HG03342 (cell line): ENCODE measurements at regions not wholly inside any gene's neighbourhood (a gene's known extent, or its start where the extent isn't known, plus 50 kb on each side); places are given as distances from the start of the nearest gene placed in this dataset.
"Not testable (repeated sequence)": the region's sequence is repeated elsewhere in the genome, so short reads cannot be mapped to it uniquely, and the experiment has no call there.

Experiments
- ATAC-seq: cut with Tn5 transposase; IDR thresholded peaks from one replicate; pipeline ENCODE4 v1.9.1; 2021; ENCODE audit warnings: mild to moderate bottlenecking, moderate library complexity; ENCODE audit not compliant: unreplicated experiment

DNA sequence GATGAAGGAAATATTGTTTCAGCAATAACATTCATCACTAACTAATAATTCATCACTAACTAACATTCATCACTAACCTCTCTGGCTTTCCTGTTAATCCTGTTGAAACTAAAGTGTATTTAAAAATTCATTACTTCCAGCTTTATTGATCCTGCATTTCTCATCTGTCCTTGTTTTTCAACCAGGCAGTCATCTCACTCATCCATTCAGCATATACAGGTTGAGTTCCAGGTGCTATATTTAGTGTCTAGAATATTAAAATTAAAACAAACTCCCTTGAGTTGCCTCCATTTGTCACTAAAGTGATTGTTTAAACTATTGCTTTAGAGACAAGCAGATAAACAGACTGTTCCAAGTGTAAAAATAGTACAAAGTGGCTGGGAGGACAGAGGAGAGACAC lies 58.1 kb downstream of the ATXN7L3B start:
- no peak for ATAC-seq

DNA sequence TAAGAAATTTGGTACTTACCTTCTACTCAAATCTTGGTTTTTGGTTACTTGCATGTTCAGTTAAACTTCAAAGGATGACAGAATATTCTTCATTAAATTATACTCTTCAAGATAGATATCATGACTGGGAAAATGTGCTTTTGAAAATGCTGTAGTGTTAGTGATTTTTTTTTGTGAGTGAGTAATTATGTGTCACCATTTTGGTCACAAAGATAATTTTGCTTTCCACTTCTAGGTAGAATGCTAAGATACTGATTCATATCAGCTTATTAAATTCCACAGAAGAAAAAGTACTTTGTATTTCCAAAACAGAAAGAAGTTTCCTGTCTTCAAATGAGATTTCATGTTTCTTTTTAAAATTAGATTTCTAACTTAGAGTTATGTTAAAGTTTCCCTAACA lies 61.2 kb downstream of the ATXN7L3B start:
- no peak for ATAC-seq

DNA sequence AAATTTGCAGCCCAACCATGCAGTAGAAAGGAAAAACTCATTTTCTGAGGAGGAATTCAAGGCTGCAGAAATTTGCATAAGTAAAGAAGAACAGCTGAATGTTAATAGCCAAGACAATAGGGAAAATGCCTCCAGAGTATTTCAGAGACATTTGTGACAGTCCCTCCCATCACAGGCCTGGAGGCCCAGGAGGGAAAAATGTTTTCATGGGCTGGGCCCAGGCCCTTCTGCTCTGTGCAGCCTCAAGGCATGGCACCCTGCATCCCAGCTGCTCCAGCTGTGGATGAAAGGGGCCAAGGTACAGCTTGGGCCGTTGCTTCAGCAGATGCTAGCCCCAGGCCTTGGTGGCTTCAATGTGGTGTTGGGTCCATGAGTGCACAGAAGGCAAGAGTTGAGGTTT lies 62.3 kb downstream of the ATXN7L3B start:
- ATAC-seq, result no peak

DNA sequence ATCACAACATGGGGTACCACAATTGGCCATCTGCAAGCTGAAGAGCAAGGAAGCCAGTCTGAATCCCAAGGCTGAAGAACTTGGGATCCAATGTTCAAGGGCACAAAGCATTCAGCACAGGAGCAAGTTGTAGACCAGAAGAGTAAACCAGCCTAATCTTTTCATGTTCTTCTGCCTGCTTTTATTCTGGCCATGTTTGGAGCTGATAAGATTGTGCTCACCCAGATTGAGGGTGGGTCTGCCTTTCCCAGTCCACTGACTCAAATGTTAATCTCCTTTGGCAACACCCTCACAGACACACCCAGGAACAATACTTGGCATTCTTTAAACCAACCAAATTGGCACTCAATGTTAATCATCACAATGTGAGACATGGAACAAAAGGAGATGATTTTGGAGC lies 63.2 kb downstream of the ATXN7L3B start:
- ATAC-seq, result not testable (repeated sequence)

DNA sequence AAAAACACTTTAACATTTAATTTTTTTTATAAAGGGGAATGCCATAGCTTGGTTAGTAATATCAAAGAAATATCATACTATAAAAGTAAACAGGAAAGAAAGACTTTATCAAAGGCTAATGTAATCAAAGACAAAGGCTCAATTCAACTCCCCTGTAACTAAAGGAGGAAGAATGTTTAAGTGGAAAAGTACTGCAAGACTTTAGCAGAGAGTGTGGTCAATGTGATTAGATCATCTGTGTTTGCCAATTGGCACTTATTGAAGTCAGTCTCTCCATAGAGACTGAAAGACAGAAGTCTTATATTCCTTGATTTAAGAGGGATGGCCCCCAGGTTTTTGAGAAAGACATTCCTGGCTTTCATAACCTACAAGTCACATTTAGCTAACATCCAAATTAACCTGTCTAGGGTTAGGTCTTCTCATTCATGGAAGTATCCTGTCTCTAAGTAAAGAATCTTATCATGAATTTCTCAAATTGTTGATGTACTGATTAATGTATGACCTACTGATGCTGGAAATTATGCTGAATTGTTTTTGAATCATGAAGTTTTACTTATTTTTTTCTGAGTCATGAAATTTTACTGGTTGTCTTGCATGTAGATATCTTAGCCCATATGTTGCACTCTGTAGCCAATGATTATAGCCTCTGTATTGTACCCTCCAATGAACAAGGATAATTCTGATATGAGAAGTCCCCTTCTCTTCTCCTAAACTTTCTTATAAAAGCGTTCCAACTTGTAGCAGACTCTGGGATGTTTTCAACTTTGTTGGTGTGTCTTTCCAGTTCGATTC lies 65.4 kb downstream of the ATXN7L3B start:
- no peak for ATAC-seq

DNA sequence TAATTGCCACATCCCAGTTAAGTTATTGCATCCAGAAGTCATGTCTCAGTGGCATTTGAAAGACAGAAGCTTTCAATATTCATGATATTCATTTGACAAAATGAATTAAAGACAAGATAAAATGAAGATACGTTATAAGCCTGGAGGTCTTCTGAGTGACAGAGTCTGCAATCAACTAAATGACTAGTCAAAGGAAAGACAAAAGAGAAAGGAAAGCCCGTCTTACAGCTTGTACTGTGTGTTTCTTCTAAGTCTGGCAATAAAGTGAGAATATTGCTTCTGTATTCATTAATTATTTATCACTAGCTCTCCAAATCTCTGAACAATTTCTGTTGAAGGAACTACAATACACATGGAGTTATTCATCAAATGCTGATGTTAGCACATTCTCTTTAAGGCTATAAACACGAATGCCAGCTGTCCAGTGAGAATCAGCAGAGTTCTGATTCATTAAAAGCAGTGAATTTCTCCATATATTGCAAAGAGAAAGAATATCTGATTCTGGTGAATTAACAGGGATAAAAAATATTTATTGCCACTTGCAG lies 70.7 kb downstream of the ATXN7L3B start:
- no peak for ATAC-seq

DNA sequence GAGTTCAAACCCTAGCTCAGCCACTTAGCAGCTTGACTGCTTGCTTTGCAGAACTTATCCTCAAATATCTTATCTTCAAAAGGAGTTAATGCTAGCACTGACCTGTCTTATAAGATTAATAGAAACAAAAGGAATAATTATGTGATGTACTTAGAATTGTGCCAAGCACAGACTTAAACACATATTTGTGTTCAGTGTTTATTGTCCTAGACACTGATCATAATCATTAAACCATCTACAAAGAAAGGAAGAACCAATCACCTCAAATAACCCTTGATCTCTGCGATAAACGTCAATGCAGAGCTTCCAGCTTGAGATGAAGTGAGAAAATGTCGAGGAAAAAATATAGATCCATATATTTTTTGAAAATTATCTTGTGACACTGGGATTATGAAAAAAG lies 73.1 kb downstream of the ATXN7L3B start:
- ATAC-seq, result no peak

DNA sequence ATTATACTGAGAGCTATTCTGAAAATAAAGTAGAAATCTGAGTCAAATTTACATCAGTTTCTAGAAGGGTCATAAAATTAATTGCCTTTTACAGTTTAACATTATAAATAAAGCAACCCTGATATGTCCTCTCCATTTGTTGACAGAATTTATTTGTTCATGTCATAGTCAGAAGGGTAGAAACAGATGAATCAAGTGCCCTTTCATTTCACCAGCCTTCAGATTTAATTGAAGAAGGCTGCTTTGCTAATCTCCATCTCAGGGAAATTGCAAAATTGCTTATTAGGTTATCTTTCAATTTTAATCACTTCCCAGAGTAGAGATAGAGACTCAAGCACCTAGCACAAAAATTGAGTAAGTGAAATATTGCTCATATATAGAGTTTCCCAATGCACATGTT lies 76.8 kb downstream of the ATXN7L3B start:
- ATAC-seq, result no peak

DNA sequence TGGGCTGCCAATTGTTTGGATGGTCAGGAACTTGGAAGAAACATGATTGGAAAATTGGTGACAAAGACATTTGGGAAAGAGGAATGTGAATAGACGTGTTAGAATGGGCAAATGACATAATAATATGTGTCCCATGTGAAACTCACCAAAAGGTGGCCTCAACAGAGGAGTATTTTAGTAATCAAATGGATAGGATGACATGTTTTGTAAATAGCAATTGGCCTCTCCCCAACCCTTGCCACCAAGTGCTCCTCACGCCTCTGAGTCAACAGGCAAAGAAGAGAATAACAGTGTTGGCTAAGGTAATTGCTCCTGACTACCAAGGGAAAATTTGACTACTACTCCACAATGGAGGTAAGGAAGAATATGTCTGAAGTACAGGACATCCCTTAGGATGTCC lies 81.4 kb downstream of the ATXN7L3B start:
- ATAC-seq, result no peak

DNA sequence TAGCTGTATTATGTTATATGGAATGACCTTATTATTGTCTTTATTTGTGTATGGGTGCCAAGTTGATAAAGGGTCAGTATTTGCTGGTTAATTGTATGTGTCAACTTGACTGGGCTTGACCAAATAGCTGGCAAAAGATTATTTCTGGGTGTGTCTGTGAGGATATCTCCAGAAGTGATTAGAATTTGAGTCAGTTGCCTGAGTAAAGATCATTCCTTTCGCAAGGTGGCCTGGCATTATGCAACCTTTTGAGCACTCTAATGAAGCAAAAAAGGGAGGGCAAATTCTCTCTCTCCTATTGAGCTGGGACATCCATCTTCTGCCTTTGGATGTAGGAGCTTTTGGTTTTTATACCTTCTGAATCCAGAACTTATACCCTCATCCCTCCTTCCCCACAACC lies 82.2 kb downstream of the ATXN7L3B start:
- no peak for ATAC-seq

DNA sequence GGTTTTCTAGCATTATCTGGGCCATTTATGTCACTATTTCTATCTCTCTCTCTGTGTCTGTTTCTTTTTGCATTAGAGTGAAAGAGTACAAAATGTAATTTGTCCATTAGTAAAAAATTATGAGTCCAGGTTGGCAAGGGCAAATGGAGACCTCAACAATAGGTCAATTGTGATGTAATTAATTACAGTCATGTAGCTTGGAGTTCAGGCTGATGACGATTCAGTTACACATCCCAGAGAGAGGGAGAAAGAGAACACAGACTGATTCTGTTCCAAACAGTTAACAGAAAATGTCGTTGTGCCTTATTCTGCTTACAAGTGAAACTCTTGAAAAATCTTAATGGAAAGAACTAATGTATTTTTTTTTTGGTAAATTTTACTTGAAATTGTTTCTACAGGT lies 83.3 kb downstream of the ATXN7L3B start:
- ATAC-seq, result no peak

DNA sequence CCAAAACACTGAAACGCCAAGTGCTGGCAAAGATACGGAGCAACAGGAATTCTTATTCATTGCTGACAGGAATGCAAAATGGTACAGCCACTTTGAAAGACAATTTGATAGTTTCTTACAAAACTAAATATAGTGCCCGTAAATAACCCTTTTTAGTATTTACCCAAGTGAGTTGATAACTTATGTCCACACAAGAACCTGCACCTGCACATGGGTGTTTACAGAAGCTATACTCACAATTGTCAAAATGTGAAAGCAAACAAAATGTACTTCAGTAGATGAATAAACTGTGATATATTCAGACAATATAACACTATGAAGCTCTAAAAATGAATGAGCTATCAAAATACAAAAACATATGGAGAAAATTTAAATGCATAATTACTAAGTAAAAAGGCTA lies 86.6 kb downstream of the ATXN7L3B start:
- ATAC-seq, result no peak

DNA sequence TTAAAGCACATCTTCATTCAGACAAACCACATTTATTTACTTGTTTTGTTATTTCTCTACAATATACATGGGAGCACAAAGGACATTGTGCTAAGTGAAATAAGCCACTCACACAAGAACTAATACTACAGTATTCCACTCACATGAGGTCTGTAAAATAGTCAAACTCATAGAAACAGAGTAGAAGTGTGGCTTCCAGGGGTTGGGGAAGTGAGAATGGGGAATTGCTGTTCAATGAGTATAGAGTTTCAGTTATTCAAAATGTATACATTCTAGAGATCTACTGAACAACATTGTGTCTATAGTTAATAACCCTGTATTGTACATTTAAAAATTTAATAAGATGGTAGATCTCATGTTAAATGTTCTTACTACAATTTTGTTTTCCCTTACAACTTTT lies 88.8 kb downstream of the ATXN7L3B start:
- peak; percentile 81 for ATAC-seq

DNA sequence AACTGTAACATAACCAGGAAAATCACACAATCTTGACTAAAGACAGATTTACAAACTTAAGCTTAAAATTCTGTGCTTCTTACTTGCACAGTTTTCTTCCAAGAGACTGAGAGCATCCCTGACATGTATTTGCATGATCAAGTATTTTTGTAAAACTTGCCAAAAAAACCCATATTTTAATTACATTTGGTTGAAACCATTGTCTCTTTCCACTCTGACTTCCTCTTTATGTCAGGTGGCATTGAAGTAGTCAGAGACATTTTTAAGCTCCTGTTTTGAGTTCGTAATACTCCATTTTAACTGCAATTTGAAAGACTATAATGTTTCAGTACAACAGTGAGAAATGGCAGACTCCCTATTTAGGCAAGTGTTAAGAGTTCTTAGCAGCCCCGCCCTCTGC lies 103.6 kb downstream of the ATXN7L3B start:
- ATAC-seq, result no peak

DNA sequence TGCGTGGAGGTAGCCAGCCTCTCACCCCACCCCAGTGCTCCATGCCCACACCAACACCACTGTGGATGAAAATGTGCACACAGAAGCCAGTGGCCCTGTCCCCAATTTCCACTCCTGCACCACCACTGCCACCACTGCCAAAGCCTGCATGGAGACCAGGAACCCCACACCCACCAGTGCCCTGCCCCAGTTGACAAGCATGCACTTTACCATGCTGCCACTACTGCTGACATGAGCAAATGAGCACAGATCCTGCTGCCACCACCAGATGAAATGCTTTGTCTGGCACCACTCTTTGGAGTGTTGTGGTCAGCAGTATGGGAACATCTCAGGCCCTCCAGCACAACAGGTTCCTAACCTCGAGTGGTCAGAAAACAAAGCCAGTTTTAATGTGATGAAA lies 104.1 kb downstream of the ATXN7L3B start:
- ATAC-seq, result no peak

DNA sequence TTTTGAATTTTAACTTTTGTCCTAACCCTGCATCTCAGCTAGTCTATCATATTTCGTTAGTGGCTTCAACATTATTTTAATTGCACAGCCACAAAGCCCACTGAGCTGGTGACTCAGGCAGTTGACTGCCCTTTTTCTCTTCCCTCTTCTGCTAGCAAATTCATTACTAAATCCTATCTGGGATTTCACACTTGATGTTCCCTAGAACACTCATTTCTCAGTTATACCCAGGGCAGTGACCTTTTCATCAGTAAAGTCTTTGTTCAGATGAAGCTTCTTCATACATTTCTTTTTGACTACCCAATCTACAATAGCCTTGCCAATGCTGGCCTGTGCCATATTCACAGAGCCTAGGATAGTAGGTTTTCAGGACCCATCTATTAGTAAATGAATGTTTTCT lies 107.0 kb downstream of the ATXN7L3B start:
- ATAC-seq, result no peak

DNA sequence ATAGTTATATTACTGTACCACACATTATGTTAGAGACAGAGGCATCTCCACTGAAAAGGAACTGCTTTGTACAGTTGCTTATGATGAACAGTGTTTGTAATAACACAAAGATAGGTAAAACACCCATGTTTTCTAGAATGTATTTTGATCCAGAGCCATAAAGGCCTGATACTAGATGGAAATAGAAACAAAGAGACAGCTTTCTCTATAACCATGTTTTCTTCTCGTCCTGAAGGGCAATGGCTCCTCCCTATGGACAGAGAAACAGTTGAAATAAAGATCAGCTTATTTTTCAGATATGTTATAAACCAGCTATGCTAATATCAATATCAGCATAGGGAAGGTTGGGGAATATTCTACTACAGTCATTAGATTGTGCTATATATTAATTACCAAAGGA lies 109.2 kb downstream of the ATXN7L3B start:
- ATAC-seq, result no peak

DNA sequence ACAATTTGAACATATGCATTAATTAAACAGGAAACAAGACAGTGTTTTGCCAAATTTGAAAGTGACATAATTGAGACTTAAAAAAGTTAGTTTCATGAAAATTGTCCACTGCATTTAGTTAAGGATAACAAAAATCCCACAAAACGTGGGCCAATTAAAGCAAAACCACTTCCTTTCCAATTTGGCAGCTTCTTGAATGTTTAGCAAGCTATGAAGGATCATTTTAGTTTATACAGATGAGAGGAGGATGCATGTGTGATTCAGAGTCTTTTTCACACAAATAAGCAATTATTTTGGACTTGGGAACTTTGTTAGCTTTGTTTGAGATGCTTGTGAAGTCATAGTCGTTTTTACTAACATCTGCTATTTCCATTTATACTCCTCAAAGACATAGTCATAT lies 109.6 kb downstream of the ATXN7L3B start:
- ATAC-seq, result no peak

DNA sequence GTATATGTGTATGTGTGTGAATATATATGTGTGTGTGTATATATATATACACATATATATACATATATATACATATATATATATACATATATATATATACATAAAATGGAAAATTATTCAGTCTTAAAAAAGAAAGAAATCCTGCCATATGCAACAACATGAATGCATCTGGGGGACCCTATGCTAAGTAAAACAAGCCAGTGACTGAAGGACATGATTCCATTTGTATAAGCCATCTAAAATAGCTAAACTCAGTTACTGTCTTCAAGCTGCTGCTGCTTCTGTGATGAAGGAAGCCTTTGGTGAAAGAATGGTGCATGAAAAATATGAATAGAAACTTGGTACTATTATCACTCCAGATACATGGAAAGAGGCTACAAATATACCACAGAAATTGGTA lies 118.6 kb downstream of the ATXN7L3B start:
- ATAC-seq, result no peak

DNA sequence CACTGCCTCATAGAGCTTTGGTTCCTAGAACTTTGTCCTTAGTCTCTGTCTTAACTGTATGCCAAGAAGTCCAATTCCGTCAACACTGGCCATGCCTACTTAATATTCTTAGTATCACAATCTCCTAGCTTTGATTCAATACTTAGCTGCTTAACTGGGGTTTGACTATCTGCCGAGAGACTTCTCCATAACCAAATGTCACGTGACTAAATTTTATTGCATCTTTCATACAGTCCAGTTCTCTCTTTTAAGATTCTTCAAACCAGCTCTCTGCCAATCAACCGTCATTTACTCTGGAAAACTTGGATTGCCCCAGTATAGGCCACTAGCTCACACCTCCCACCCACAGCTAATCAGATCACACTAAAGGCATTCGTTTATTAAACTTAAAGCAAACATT lies 122.8 kb downstream of the ATXN7L3B start:
- no peak for ATAC-seq

DNA sequence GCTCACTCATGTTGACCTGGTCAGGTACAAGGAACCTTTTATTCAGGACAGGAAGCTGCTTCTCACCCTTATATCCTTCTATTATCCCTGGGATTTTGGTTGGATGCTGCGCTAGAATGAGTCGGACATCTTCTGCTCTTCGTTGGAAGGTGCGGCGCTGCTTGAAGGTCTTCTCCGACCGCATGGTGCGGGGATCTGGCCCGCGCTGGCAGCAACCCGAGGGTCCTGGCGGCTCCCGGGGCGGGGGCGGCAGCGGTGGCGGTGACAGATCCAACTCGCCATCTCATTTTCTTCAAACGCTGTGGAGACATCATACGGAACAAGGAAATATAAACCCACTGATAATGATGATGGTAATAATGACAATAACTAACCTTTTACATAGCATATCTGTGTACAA lies 126.3 kb downstream of the ATXN7L3B start:
- no peak for ATAC-seq

DNA sequence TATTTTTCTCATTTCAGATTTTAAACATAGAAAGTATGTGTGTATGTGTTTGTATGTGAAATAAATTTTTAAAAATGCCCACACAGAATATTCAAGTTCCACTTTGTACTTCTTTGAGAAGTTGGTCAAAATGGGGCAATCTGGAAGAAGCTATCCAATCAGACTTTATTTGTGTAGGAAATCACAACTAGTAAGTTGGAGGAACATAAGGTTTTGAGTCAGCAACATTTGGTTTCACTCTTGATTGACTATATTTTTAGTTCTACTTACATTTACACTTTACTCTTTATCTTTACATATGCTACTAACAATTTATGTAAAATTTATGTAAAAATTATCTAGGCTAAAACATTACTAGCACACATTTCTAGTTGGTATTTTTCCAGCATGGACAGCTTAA lies 128.1 kb downstream of the ATXN7L3B start:
- no peak for ATAC-seq

DNA sequence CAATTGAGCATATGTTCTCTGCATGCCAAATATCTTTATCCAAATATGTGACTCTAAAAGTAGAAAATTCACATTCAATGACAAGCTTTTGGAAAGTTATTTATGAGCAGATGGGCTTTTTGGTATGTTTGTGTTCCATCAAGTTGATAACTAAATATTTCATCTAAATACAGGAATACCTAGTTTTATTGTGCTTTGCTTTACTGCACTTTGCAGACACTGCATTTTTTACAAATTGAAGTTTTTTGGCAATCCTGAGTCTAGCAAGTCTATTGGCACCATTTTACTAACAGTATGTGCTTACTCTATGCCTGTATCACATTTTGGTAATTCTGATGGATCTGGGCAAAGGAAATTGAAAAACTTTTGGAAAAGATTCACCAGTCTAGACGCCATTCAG lies 133.8 kb downstream of the ATXN7L3B start:
- ATAC-seq, result no peak
